Neural progenitor cell (in vitro differentiated cells): ENCODE measurements at regions not wholly inside any gene's neighbourhood (a gene's known extent, or its start where the extent isn't known, plus 50 kb on each side); places are given as distances from the start of the nearest gene placed in this dataset.

Experiments
- CTCF ChIP-seq: fragments of 200-600 bp; sonication (generic); IDR thresholded peaks from 2 replicates; pipeline ENCODE4 v1.5.1; 2017; ENCODE audit warnings: antibody characterized with exemption, mild to moderate bottlenecking
- EZH2 ChIP-seq: fragments of 200-600 bp; sonication (generic); IDR thresholded peaks from 2 replicates; pipeline ENCODE4 v1.6.1; 2017; ENCODE audit warnings: antibody characterized with exemption, mild to moderate bottlenecking, moderate library complexity
- EZH2phosphoT487 ChIP-seq: fragments of 200-600 bp; sonication (generic); IDR thresholded peaks from 2 replicates; pipeline ENCODE4 v1.6.1; 2017; ENCODE audit warnings: antibody characterized with exemption

DNA sequence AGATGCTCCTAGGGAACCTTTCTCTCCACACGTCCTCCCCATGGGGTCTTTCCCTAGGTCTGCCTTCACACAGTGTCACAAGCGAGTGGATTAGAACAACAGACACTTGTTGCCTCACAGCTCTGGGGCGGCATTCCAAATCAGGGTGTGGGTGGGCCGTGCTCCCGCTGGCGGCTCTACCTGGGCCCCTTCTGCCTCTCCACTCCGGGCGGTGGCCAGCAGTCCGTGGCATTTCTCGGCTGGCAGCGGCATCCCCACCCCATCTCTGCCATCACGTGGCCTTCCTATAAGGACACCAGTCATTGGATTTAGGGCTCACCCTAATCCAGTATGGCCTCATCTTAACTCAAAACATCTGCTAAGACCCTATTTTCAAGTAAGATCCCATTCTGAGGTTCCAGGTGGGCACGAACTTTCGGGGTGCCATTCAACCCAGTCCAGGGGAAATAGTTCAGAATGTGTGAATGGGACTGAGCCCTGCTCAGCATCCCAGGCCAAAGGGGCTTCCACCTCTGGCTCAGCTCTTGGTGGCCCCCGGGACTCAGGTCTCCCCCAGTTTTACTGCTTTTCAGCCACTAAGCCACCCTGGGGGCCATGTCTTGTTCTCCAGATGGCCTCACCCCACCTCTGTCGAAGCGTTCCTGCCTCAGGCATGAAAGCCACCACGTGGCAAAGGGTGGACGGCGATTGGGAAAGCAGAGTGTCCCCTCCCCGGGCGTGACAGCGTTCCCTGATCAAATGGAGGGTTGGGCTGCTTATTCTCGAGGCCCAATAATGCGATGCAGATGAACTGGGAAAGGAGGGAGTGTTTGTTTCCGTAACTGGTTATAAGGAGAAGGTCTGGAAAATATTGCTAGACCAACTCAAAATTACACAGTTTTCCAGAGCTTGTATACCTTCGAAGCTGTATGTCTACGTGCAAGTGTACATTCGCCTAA, 350.0 kb downstream of the GLRX3 start:
- TF ChIP-seq CTCF (no peak), EZH2 (no peak), EZH2phosphoT487 (no peak)
